ENCODE measurements at regions not wholly inside any gene's neighbourhood (a gene's known extent, or its start where the extent isn't known, plus 50 kb on each side); places are given as distances from the start of the nearest gene placed in this dataset.
"Not testable (repeated sequence)": the region's sequence is repeated elsewhere in the genome, so short reads cannot be mapped to it uniquely, and the experiment has no call there.

GRCh38 chr6:30832864-30833263 lies 51.5 kb upstream of the DDR1 start:
- DNase-seq: no peak

- DNase-seq: no peak
These were observed 53.9 kb upstream of the DDR1 start for GRCh38 chr6:30830438-30830837.

- DNase-seq: no peak
These were observed 54.6 kb upstream of the DDR1 start for GRCh38 chr6:30829639-30830255.

- no peak for DNase-seq
These were observed 55.3 kb upstream of the DDR1 start for GRCh38 chr6:30829033-30829432.

GRCh38 chr6:30828027-30828962 lies 56.0 kb upstream of the DDR1 start:
- DNase-seq: peak; percentile 73

GRCh38 chr6:30826961-30827342 lies 57.4 kb upstream of the DDR1 start:
- DNase-seq: no peak

GRCh38 chr6:30824698-30825097 lies 59.6 kb upstream of the DDR1 start:
- no peak for DNase-seq

GRCh38 chr6:30823534-30823865 lies 60.8 kb upstream of the DDR1 start:
- no peak for DNase-seq

GRCh38 chr6:30821862-30822784 lies 62.2 kb upstream of the DDR1 start:
- DNase-seq: no peak

GRCh38 chr6:30820193-30820592 lies 64.1 kb upstream of the DDR1 start:
- no peak for DNase-seq

GRCh38 chr6:30819297-30819917 lies 64.9 kb upstream of the DDR1 start:
- no peak for DNase-seq

GRCh38 chr6:30818391-30818841 lies 65.9 kb upstream of the DDR1 start:
- no peak for DNase-seq

- DNase-seq: no peak
These were observed 67.3 kb upstream of the DDR1 start for GRCh38 chr6:30816791-30817739.

GRCh38 chr6:30816296-30816695 lies 68.0 kb upstream of the DDR1 start:
- not testable (repeated sequence) for DNase-seq

GRCh38 chr6:30815041-30815742 lies 69.1 kb upstream of the DDR1 start:
- DNase-seq: not testable (repeated sequence)

- DNase-seq: no peak
These were observed 69.9 kb upstream of the DDR1 start for GRCh38 chr6:30814146-30815040.

GRCh38 chr6:30813631-30814145 lies 69.3 kb upstream of the IER3 start:
- no peak for DNase-seq

- DNase-seq: no peak
These were observed 66.5 kb upstream of the IER3 start for GRCh38 chr6:30810813-30811339.

- not testable (repeated sequence) for DNase-seq
These were observed 63.2 kb upstream of the IER3 start for GRCh38 chr6:30807566-30807965.

All from effector CD4-positive, alpha-beta T cell (primary cell).